ENCODE measurements at regions not wholly inside any gene's neighbourhood (a gene's known extent, or its start where the extent isn't known, plus 50 kb on each side); places are given as distances from the start of the nearest gene placed in this dataset.
"Not testable (repeated sequence)": the region's sequence is repeated elsewhere in the genome, so short reads cannot be mapped to it uniquely, and the experiment has no call there.

DNA sequence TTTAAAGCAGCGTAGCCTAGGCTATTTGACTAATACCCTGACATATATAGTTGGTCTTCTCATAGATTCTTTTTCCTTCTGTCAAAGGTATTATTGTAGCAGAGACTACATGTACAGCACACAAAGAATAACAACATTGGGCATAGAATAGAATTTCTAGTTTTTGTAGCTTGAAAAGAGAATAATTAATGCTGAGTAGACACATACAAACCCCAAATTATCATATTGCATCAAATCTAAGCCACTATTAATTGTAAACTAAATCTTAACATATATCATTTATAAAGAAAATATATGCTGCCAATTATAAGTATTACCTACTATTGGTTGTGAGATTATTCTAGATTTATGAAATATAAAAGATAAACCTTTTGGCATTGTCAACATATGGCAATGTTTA is 574.5 kb downstream of the SLCO4C1 start:
- intact Hi-C loops (cut with DNase I), result no loop called here
- DNase-seq (no peak), ATAC-seq (no peak)
- Histone ChIP-seq H3K36me3 (no peaks in the 10 kb centered on the region), H3K4me1 (no peaks in the 10 kb centered on the region), H3K27ac (no peak overlapping the region), H3K9me3 (no peaks in the 10 kb centered on the region), H3K4me3 (no peak overlapping the region), H3K27me3 (no peaks in the 10 kb centered on the region)
- TF ChIP-seq, protein P1, sequence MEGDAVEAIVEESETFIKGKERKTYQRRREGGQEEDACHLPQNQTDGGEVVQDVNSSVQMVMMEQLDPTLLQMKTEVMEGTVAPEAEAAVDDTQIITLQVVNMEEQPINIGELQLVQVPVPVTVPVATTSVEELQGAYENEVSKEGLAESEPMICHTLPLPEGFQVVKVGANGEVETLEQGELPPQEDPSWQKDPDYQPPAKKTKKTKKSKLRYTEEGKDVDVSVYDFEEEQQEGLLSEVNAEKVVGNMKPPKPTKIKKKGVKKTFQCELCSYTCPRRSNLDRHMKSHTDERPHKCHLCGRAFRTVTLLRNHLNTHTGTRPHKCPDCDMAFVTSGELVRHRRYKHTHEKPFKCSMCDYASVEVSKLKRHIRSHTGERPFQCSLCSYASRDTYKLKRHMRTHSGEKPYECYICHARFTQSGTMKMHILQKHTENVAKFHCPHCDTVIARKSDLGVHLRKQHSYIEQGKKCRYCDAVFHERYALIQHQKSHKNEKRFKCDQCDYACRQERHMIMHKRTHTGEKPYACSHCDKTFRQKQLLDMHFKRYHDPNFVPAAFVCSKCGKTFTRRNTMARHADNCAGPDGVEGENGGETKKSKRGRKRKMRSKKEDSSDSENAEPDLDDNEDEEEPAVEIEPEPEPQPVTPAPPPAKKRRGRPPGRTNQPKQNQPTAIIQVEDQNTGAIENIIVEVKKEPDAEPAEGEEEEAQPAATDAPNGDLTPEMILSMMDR (IDR thresholded peaks at IDR 0.05), result no peak

DNA sequence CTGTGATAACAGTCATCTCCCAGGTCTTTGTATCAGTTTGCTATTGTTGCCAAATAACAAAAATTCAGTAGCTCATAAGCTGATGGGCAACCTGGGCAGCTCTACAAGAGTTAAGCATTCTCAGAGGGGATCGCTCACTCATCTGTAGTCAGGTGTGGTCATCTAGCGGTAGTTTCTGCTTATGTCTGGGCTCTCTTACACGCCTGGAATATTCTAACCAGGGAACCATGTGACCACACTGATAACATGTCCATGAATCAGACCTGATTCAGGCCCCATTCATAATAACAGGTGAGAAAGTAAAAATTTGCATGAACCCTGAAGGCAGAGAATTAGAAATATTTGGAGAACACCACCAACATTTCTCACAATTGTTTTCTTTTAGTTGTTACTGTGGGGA is 576.1 kb downstream of the SLCO4C1 start:
- Histone ChIP-seq H3K27ac (no peak overlapping the region), H3K27me3 (no peaks in the 10 kb centered on the region)
- intact Hi-C loops (cut with DNase I), result no loop called here

DNA sequence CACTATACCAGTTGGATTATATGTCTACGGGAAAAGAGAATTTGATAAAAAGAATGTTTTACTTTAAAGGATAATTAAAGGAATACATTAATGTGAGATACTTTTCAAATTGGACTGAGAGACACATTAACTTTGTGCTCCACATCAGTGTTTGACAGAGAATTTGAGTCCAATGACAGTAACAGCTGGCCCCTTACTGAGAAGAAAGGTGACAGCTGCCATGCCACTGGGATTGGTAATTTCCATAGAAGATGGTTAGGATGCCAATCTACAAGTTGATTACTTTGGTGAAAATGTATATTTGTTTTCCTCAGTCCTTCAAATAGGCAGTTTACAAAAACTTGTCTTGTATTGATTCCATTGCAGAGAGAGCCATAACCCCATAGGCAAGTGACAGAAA is 578.4 kb downstream of the SLCO4C1 start:
- TF ChIP-seq, protein P1 (IDR thresholded peaks at IDR 0.05), result no peak
- Histone ChIP-seq H3K4me3 (no peak overlapping the region), H3K36me3 (no peaks in the 10 kb centered on the region), H3K4me1 (no peaks in the 10 kb centered on the region), H3K27me3 (no peaks in the 10 kb centered on the region), H3K9me3 (no peaks in the 10 kb centered on the region), H3K27ac (no peak overlapping the region)
- intact Hi-C loops (cut with DNase I), result no loop called here
- ATAC-seq (no peak), DNase-seq (no peak)

More for the DNA sequence above, 576.1 kb downstream of the SLCO4C1 start:
- DNase-seq (no peak), ATAC-seq (no peak)
- Histone ChIP-seq H3K9me3 (no peaks in the 10 kb centered on the region), H3K4me3 (no peak overlapping the region), H3K36me3 (no peaks in the 10 kb centered on the region), H3K4me1 (no peaks in the 10 kb centered on the region)
- TF ChIP-seq, protein P1 (IDR thresholded peaks at IDR 0.05), result no peak

DNA sequence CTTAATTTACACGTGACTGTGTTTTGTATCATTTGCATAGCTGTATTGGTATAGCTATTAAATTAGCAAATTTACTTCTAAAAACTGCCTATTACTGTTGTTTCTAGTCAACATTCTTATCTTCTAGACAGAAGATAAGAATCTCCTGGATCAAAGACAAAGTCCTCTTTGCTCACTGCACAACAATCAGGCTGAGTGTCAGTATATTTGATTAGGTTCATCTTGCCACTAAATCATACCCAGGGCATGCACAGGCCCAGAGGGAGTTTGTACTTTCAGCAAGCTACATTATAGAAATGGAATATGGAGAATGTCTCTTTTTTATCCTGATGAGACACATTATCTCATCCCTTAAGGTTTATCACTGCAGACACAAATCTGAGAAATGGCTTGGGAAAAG is 579.1 kb downstream of the SLCO4C1 start:
- no peak overlapping the region for H3K27ac ChIP-seq
- no peaks in the 10 kb centered on the region for H3K27me3 ChIP-seq
- DNase-seq (no peak), ATAC-seq (no peak)
- H3K4me1 ChIP-seq, result no peaks in the 10 kb centered on the region
- intact Hi-C loops (cut with DNase I), result no loop called here
- TF ChIP-seq, protein P1 (IDR thresholded peaks at IDR 0.05), result no peak
- no peak overlapping the region for H3K4me3 ChIP-seq
- no peaks in the 10 kb centered on the region for H3K36me3 ChIP-seq
- no peaks in the 10 kb centered on the region for H3K9me3 ChIP-seq

DNA sequence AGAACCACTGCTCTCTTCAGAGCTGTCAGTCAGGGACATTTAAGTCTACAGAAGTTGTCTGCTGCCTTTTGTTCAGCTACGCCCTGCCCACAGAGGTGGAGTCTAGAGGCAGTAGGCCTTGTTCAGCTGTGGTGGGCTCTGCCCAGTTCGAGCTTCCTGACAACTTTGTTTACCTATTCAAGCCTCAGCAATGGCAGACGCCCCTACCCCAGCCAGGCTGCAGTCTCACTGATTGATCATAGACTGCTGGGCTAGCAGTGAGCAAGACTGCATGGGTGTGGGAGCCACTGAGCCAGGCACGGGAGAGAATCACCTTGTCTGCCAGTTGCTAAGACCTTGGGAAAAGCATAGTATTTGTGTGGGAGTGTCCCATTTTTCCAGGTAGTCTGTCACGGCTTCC is 580.3 kb downstream of the SLCO4C1 start:
- H3K9me3 ChIP-seq; H3K27ac ChIP-seq; H3K36me3 ChIP-seq; H3K4me1 ChIP-seq; H3K27me3 ChIP-seq; H3K4me3 ChIP-seq; DNase-seq; intact Hi-C loops (cut with DNase I); ATAC-seq: not testable (repeated sequence)

DNA sequence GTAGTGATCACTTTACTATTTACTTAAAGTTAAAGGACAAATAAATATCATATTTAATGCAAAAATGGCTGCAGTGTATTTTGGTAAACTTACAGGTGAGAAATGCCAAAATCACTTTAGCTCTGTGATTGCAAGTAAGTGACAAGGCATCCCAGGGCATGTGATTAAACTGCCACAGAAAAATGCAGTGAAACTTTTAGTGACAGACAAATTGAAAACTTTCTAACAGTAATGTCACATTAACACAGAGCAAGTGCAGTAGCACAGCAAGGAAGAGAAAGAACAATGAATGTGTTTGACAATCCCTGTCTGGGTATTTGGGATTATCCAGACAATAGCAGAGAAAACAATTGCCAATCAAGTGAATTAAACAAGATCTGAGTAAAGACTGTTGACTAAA is 606.8 kb downstream of the SLCO4C1 start:
- Histone ChIP-seq H3K36me3 (no peaks in the 10 kb centered on the region), H3K4me1 (no peaks in the 10 kb centered on the region), H3K27ac (no peak overlapping the region), H3K4me3 (no peak overlapping the region), H3K9me3 (no peaks in the 10 kb centered on the region), H3K27me3 (no peaks in the 10 kb centered on the region)
- ATAC-seq (no peak), DNase-seq (no peak)
- TF ChIP-seq, protein P1 (IDR thresholded peaks at IDR 0.05), result no peak
- intact Hi-C loops (cut with DNase I), result no loop called here
